ENCODE measurements at regions not wholly inside any gene's neighbourhood (a gene's known extent, or its start where the extent isn't known, plus 50 kb on each side); places are given as distances from the start of the nearest gene placed in this dataset.

DNA sequence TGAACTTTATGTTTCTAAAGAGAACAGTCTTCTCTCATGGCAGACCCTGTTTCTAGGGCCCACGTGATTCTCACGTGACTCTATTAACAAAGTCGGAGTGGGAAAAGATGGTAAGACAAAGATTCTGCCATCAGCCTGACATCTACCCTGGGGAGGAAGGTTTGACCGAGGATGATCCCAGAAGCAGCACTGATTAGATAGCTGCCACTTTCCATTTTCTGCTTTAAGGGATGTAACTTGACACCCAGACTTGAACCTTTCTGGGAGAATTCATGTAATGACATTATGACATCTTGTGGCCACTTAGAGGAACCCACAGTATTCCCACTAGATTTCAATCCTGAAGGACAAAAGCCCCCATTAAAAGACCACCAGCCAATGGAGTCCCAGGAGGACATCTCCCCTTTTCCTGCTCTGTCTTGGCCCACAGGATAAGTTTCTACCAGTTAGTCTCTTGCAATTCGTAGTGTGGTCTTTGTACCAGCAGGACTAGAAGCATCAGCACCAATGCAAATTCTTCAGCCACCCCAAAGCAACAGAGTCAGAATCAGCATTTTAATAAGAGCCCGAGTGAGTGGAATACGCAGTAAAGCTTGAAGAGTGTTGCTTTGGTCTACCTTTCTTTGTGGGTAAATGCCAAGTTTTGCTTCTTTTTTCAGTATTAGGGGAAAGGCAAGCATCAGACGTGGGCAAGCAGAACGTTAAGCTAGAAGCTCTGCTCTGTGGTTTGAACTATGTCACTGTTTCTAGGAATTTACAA lies 480.5 kb upstream of the PROK2 start:
- TF ChIP-seq, protein P1, sequence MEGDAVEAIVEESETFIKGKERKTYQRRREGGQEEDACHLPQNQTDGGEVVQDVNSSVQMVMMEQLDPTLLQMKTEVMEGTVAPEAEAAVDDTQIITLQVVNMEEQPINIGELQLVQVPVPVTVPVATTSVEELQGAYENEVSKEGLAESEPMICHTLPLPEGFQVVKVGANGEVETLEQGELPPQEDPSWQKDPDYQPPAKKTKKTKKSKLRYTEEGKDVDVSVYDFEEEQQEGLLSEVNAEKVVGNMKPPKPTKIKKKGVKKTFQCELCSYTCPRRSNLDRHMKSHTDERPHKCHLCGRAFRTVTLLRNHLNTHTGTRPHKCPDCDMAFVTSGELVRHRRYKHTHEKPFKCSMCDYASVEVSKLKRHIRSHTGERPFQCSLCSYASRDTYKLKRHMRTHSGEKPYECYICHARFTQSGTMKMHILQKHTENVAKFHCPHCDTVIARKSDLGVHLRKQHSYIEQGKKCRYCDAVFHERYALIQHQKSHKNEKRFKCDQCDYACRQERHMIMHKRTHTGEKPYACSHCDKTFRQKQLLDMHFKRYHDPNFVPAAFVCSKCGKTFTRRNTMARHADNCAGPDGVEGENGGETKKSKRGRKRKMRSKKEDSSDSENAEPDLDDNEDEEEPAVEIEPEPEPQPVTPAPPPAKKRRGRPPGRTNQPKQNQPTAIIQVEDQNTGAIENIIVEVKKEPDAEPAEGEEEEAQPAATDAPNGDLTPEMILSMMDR (IDR thresholded peaks at IDR 0.05), result peak; percentile 25
- no peak for TF ChIP-seq ZFX (IDR thresholded peaks at IDR 0.05; ENCODE audit: borderline replicate concordance)
